ENCODE measurements at regions not wholly inside any gene's neighbourhood (a gene's known extent, or its start where the extent isn't known, plus 50 kb on each side); places are given as distances from the start of the nearest gene placed in this dataset.

- no peaks in the 10 kb centered on the region for H3K9me3 ChIP-seq (ENCODE audit: control insufficient read depth, low read depth, low read length)
- no peak overlapping the region for H3K27ac Mint-ChIP-seq
- H3K36me3 Mint-ChIP-seq (ENCODE audit: insufficient read depth in 1 of 3, low read depth in 3 of 3) = no peaks in the 10 kb centered on the region
- no peaks in the 10 kb centered on the region for H3K23me2 ChIP-seq (ENCODE audit: insufficient read length, low read depth, low read length, poor library complexity, severe bottlenecking)
- H2AFZ ChIP-seq (ENCODE audit: low read length) = no peak overlapping the region
- no peak overlapping the region for H2BK12ac ChIP-seq (ENCODE audit: insufficient read length, low read depth, low read length)
- no peak overlapping the region for H3K14ac ChIP-seq (ENCODE audit: insufficient read depth, low read length)
- no peak for DNase-seq
- H2BK15ac ChIP-seq (ENCODE audit: low read depth, low read length) = no peak overlapping the region
- no peaks in the 10 kb centered on the region; the same call in 1 of the 2 replicates for H3K4me1 ChIP-seq (ENCODE audit: insufficient read depth, low read length)
- peaks cover 0 to 3% of the 10 kb centered on the region in 2 experiments; a peak in 2 of 5 replicates for H3K9me3 Mint-ChIP-seq
- H3K79me1 ChIP-seq (ENCODE audit: insufficient read depth, low read depth, low read length, poor library complexity, severe bottlenecking) = no peaks in the 10 kb centered on the region
- no peak overlapping the region for H3K9ac ChIP-seq (ENCODE audit: extremely low read depth, insufficient read length, low read length)
- H3K79me2 ChIP-seq (ENCODE audit: insufficient read depth, low read length) = no peaks in the 10 kb centered on the region
- no peak overlapping the region for H2BK20ac ChIP-seq (ENCODE audit: low read depth, low read length, poor library complexity, severe bottlenecking)
- H2BK5ac ChIP-seq (ENCODE audit: insufficient read length, low read length) = no peak overlapping the region
- H2BK120ac ChIP-seq (ENCODE audit: low read depth, low read length, poor library complexity, severe bottlenecking) = no peak overlapping the region
- no peak overlapping the region for H3K27ac ChIP-seq (ENCODE audit: insufficient read length, low read depth, low read length)
- TF ChIP-seq, protein P1, sequence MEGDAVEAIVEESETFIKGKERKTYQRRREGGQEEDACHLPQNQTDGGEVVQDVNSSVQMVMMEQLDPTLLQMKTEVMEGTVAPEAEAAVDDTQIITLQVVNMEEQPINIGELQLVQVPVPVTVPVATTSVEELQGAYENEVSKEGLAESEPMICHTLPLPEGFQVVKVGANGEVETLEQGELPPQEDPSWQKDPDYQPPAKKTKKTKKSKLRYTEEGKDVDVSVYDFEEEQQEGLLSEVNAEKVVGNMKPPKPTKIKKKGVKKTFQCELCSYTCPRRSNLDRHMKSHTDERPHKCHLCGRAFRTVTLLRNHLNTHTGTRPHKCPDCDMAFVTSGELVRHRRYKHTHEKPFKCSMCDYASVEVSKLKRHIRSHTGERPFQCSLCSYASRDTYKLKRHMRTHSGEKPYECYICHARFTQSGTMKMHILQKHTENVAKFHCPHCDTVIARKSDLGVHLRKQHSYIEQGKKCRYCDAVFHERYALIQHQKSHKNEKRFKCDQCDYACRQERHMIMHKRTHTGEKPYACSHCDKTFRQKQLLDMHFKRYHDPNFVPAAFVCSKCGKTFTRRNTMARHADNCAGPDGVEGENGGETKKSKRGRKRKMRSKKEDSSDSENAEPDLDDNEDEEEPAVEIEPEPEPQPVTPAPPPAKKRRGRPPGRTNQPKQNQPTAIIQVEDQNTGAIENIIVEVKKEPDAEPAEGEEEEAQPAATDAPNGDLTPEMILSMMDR (conservative IDR thresholded peaks at IDR 0.05) = no peak
- H4K8ac ChIP-seq (replicated peaks; ENCODE audit: insufficient read length, low read depth, low read length) = no peak overlapping the region
- no peak overlapping the region for H2AK5ac ChIP-seq (ENCODE audit: insufficient read length, low read length)
- no CpG with 5 or more reads among the region's 2 CpGs for WGBS (ENCODE audit: extremely low coverage, insufficient read length, low lambda C conversion rate)
- no peaks in the 10 kb centered on the region for H3K27me3 ChIP-seq (ENCODE audit: insufficient read depth, low read length)
- no peak overlapping the region for H3K4me3 Mint-ChIP-seq
- no peak overlapping the region for H3T11ph ChIP-seq (ENCODE audit: low read length)
- H3K18ac ChIP-seq (ENCODE audit: insufficient read length, low read depth, low read length) = no peak overlapping the region
- H4K20me1 ChIP-seq (ENCODE audit: control insufficient read depth, insufficient read depth, insufficient read length) = no peaks in the 10 kb centered on the region
- H3K4me1 Mint-ChIP-seq = peaks cover 17 to 19% of the 10 kb centered on the region in 2 experiments
- H4K5ac ChIP-seq (ENCODE audit: insufficient read length, low read depth, low read length) = no peak overlapping the region
- H4K91ac ChIP-seq (ENCODE audit: insufficient read length, low read depth, low read length) = no peak overlapping the region
- H3K4me2 ChIP-seq (ENCODE audit: insufficient read depth, insufficient read length, low read length) = no peak overlapping the region
- H3K4ac ChIP-seq (ENCODE audit: low read depth, low read length) = no peak overlapping the region
- H3K27me3 Mint-ChIP-seq (ENCODE audit: low read depth) = no peaks in the 10 kb centered on the region
- no peak overlapping the region for H3K56ac ChIP-seq (ENCODE audit: insufficient read length, low read depth, low read length)
- no peak overlapping the region for H3K23ac ChIP-seq (ENCODE audit: insufficient read length, low read depth, low read length)
Measured at GRCh38 chr4:14336656-14337055, 665.6 kb upstream of the CPEB2 start.

All from H9 (cell line).